ENCODE measurements at regions not wholly inside any gene's neighbourhood (a gene's known extent, or its start where the extent isn't known, plus 50 kb on each side); places are given as distances from the start of the nearest gene placed in this dataset.
A peak's percentile ranks its signal among the peaks of the same experiment; 100 is the strongest.

DNA sequence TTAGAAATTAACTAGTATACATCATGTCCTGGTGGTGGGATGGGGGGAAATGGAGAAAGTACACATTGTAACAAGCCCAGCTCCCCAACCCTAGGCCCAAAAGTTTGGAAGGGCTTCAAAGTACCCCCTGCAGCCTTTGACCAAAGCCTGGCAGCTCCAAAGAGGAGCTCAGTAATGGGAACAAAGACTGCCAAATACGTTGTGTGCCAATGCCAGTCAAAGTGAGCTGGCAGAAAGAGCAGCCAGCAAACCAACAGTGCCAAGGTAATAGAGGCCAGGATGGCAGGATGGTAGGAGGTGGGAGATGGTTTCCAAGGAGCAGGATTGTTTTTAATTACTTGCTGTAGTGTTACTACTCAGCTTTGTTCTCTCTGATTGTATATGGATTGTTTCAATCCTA lies 248.3 kb downstream of the COX7C start:
- H3K4me1 ChIP-seq (replicated peaks): no peaks in the 10 kb centered on the region
- H3K27me3 ChIP-seq (replicated peaks): peaks cover 13% of the 10 kb centered on the region; the same call in 1 of the 2 replicates
- no peak overlapping the region for H3K4me3 ChIP-seq
- no peak overlapping the region for H3K27ac ChIP-seq
- no peak for DNase-seq (ENCODE audit: low read depth in 1 of 2, low spot score in 2 of 2)
- no peaks in the 10 kb centered on the region for H3K9me3 ChIP-seq (replicated peaks)
- H3K36me3 ChIP-seq: no peaks in the 10 kb centered on the region

DNA sequence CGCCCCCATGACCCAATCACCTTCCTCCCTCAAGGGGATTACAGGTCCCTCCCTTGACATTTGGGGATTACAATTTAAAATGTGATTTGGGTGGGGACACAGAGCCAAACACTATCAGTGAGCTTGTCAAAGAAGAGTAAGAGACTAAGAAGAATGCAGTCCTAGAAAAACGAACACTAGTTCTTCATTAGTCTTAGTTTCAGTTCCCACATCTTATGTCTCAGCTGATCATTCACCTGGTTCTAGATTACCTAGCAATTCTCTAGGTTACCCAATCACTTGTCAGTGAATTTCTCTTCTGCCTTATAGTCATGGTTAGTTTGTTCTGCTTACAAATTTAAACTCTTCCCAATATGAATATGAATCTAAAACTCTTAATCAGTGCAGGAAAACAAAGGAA lies 251.5 kb downstream of the COX7C start:
- no peaks in the 10 kb centered on the region for H3K4me1 ChIP-seq (replicated peaks)
- DNase-seq (ENCODE audit: low read depth in 1 of 2, low spot score in 2 of 2): no peak
- no peak overlapping the region for H3K27ac ChIP-seq
- H3K27me3 ChIP-seq (replicated peaks): peaks cover 8% of the 10 kb centered on the region
- no peaks in the 10 kb centered on the region for H3K36me3 ChIP-seq
- H3K9me3 ChIP-seq (replicated peaks): no peaks in the 10 kb centered on the region
- no peak overlapping the region for H3K4me3 ChIP-seq

DNA sequence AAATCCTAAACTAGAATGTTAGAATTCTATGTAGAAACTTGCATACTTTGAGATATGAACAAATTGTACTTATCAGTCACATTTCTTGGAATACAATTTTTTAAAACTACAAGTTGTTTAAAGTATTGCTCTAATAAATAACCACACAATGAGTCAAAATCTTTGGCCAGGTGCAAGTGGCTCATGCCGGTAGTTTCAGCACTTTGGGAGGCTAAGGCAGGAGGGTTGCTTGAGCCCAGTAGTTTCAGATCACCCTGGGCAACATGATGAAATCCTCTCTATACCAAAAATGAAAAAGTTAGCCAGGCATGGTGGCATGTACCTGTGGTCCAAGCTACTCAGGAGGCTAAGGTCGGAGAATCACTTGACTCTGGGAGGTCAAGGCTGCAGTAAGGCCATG lies 257.8 kb downstream of the COX7C start:
- Histone ChIP-seq H3K4me1 (replicated peaks) (peaks cover 3% of the 10 kb centered on the region; the same call in 1 of the 2 replicates), H3K27ac (no peak overlapping the region), H3K36me3 (no peaks in the 10 kb centered on the region), H3K9me3 (replicated peaks) (no peaks in the 10 kb centered on the region), H3K27me3 (replicated peaks) (peaks cover 9% of the 10 kb centered on the region), H3K4me3 (no peak overlapping the region)
- DNase-seq (ENCODE audit: low read depth in 1 of 2, low spot score in 2 of 2): no peak

DNA sequence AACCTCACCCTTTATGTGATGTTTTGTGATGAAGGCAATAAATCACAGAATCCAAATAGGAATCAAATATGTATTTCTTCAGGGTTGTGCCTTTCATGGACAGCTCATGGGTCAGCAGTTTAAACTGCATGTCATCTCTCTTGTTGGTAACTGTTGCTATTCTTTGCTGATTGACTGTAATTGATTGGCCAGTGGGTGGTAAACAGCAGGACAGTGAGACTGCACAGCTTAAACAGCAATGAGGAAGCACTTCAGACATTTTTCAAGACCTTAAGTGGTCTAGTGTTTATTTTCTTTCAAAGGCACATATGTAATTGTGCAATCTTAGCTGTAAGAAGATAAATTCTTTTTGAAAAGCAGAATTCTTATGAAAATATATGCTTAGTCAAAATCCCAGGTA lies 260.5 kb downstream of the COX7C start:
- H3K4me3 ChIP-seq: no peak overlapping the region
- DNase-seq (ENCODE audit: low read depth in 1 of 2, low spot score in 2 of 2): peak in 1 of 2 experiments; percentile 14
- peaks cover 9% of the 10 kb centered on the region for H3K27me3 ChIP-seq (replicated peaks)
- no peaks in the 10 kb centered on the region for H3K9me3 ChIP-seq (replicated peaks)
- no peaks in the 10 kb centered on the region for H3K36me3 ChIP-seq
- H3K4me1 ChIP-seq (replicated peaks): peaks cover 3% of the 10 kb centered on the region; the same call in 1 of the 2 replicates
- no peak overlapping the region for H3K27ac ChIP-seq

DNA sequence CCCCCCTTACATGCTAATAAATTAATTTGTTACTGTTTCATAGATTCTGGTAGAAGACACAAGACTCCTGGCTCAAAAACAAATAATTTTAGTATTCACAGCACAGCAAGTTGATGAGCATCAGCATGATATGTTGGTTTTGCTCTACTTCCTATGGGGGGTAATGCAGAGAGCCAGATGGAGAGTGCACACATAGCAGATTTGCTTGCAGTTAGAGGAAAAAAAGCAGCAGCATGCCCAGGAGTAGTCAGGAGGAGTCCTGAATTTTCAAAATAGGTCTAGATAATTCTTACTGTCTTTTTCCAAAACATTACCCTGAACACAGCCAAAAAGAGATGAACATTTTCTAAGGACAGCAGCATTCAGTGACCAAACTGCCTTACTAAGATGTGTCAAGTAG lies 261.3 kb downstream of the COX7C start:
- H3K9me3 ChIP-seq (replicated peaks): no peaks in the 10 kb centered on the region
- H3K4me3 ChIP-seq: no peak overlapping the region
- no peak for DNase-seq (ENCODE audit: low read depth in 1 of 2, low spot score in 2 of 2)
- peaks cover 5% of the 10 kb centered on the region for H3K27me3 ChIP-seq (replicated peaks)
- H3K36me3 ChIP-seq: no peaks in the 10 kb centered on the region
- peaks cover 3% of the 10 kb centered on the region; the same call in 1 of the 2 replicates for H3K4me1 ChIP-seq (replicated peaks)
- H3K27ac ChIP-seq: no peak overlapping the region

DNA sequence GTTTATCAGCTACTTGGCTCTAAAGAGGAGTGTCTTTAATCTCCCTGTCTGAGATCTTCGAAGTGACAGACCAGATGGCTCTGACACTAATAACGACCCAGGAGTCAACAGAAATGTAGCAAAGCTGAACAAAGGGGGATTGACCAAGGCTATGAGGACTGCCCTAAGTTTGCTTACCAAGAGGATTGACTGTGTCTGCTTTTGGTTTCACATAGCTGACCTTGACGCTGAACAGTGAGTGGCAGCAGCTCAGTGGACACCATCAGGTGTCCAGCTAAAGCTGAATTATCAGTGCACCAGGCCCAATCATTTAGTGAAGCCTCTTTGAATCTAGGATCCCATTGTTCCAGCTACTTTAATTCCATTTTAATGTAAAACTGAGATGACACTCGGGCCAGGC lies 262.6 kb downstream of the COX7C start:
- no peak for DNase-seq (ENCODE audit: low read depth in 1 of 2, low spot score in 2 of 2)
- no peak overlapping the region for H3K4me3 ChIP-seq
- H3K27me3 ChIP-seq (replicated peaks): no peaks in the 10 kb centered on the region
- peaks cover 3% of the 10 kb centered on the region; the same call in 1 of the 2 replicates for H3K4me1 ChIP-seq (replicated peaks)
- no peak overlapping the region for H3K27ac ChIP-seq
- H3K36me3 ChIP-seq: no peaks in the 10 kb centered on the region
- no peaks in the 10 kb centered on the region for H3K9me3 ChIP-seq (replicated peaks)

DNA sequence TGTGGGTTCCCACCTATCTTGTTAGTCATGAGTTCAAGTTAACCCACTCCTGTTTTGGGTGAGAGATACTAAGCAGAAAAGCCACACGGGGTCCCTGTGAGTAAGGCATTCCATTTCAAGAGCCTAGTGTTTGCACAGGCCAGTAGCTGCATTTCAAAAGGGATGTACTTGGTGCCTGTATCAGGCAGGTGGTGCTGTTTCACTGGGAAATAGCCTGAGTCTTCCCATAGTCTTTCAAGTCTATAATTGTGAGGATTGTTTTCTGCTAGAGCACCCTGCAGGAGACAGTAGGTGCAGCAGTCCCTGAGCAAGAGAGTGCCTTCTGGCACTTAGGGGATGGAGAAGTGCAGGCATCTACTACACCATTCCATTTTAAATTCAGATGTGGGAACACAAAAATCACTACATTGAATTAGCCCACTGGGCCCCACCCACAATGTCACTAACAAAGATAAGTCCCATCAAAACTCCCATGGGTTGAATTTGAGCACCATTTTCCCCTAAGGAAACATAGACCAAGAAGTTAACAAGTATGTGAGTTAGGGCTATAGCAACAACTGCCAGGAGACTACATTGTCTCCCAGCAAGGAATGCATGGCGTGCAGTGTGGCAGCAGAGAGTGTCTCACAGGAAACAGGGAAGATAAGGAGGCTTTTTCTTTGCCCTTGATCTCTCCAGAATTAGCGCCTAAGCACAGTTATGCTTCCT lies 263.2 kb downstream of the COX7C start:
- H3K9me3 ChIP-seq (replicated peaks): no peaks in the 10 kb centered on the region
- H3K27me3 ChIP-seq (replicated peaks): no peaks in the 10 kb centered on the region
- H3K4me1 ChIP-seq (replicated peaks): peaks cover 3% of the 10 kb centered on the region; the same call in 1 of the 2 replicates
- no peaks in the 10 kb centered on the region for H3K36me3 ChIP-seq
- DNase-seq (ENCODE audit: low read depth in 1 of 2, low spot score in 2 of 2): peak; percentile 70 to 71
- no peak overlapping the region for H3K4me3 ChIP-seq
- H3K27ac ChIP-seq: no peak overlapping the region

DNA sequence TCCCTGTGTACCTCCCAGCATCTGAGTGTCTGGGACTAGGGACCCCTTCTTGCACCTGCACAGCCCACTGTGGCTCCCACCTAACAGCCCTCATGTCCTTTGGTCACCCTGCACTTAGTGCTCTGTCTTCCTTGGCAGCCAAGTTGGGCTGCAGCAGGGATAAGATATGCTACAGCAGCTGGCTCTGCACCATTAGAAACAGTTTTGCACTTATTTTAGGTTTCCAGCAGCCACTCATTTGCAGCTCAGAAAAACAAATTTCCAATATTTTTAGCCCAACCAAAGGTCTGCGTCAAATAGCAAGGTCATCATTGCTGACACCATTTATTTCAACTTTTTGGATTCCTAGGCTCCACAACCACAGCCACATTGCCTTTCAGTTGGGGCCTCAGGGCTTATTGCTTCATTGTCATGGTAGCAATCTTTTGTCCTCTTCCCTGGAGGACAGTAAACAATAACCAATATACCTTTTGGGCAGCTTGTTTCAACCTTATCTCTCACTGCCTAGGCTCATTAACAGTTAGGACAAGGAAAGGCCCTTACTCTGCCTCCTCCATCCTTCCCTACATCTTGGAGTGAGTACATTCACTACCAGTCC lies 263.9 kb downstream of the COX7C start:
- Histone ChIP-seq H3K4me1 (replicated peaks) (peaks cover 3% of the 10 kb centered on the region; the same call in 1 of the 2 replicates), H3K36me3 (no peaks in the 10 kb centered on the region), H3K27ac (no peak overlapping the region), H3K4me3 (no peak overlapping the region), H3K9me3 (replicated peaks) (no peaks in the 10 kb centered on the region), H3K27me3 (replicated peaks) (no peaks in the 10 kb centered on the region)
- no peak for DNase-seq (ENCODE audit: low read depth in 1 of 2, low spot score in 2 of 2)

DNA sequence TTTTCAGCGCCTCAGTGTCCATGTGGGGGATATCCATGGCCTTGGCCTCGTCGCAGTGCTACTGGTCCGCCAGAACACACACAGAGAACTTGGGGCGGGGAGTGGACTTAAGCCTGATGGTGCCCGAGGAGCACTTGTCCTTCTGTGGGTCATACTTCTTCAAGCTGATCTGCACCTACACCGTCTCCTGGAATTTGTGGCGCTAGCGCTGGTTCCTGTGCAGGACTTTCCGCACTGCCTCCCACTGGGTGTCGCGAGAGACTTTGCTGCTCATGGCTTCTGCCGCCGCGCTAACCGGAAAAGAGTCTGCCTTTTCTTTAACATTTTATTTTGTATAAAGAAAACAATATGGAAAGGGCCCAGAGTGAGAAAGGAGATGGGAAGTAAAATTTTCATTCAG lies 266.9 kb downstream of the COX7C start:
- Histone ChIP-seq H3K9me3 (replicated peaks) (no peaks in the 10 kb centered on the region), H3K27me3 (replicated peaks) (no peaks in the 10 kb centered on the region), H3K4me1 (replicated peaks) (no peaks in the 10 kb centered on the region), H3K4me3 (no peak overlapping the region), H3K27ac (no peak overlapping the region), H3K36me3 (no peaks in the 10 kb centered on the region)
- no peak for DNase-seq (ENCODE audit: low read depth in 1 of 2, low spot score in 2 of 2)

DNA sequence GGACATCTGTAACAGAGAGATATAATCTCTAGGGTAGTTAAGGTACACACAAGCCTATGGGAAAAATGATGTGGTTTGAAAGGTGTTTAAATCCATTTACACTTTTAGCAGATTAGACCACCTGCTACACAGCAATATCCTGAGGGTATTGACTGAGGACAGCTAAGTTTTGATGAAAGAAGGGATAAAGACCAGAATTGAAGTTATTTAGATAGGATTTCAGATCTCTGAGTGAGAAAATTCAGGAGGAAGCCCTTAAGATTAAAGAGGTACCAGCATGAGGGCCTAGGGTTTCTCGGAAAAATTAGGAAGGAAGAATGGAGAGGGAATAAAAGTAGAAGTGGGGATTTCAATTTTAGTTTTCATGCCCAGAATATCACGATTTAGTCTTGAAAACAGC lies 267.3 kb downstream of the COX7C start:
- Histone ChIP-seq H3K27ac (no peak overlapping the region), H3K36me3 (no peaks in the 10 kb centered on the region), H3K27me3 (replicated peaks) (no peaks in the 10 kb centered on the region), H3K4me3 (no peak overlapping the region), H3K9me3 (replicated peaks) (no peaks in the 10 kb centered on the region), H3K4me1 (replicated peaks) (no peaks in the 10 kb centered on the region)
- DNase-seq (ENCODE audit: low read depth in 1 of 2, low spot score in 2 of 2): no peak

DNA sequence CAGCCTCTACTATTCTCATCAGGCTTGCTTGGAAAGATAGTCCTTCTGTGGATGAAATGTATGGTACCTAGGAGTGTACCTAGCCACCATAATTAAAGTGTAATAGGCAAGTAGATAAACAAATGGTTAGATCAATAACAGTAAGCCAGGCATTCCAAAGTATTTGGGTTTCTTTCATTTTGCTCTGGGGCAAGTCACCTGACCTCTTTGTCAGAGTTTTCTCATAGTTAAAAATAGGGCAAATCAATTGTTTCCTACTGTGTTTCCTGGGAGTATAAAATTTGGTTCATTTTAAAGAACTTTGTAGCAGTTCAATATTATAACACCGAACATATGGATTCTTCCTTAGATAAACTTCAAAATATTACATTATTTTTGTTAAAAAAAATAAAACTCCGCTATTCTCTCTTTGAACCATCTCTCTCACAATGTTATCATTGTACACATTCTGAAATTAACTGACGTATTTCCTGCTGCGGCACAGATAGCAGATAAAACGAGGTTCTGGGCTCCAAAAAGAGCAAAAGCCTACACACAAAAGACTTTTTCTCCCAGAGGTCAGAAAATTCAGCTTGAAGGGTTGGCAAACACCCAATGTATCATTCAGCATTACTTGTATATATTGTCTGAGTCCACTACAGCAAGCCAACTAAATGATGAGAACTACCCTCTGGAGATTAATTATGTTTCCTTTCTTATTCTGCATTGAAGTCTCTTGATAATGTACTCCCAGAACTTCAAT lies 267.9 kb downstream of the COX7C start:
- no peaks in the 10 kb centered on the region for H3K4me1 ChIP-seq (replicated peaks)
- H3K9me3 ChIP-seq (replicated peaks): no peaks in the 10 kb centered on the region
- H3K36me3 ChIP-seq: no peaks in the 10 kb centered on the region
- no peak for DNase-seq (ENCODE audit: low read depth in 1 of 2, low spot score in 2 of 2)
- H3K4me3 ChIP-seq: no peak overlapping the region
- H3K27ac ChIP-seq: no peak overlapping the region
- H3K27me3 ChIP-seq (replicated peaks): no peaks in the 10 kb centered on the region

DNA sequence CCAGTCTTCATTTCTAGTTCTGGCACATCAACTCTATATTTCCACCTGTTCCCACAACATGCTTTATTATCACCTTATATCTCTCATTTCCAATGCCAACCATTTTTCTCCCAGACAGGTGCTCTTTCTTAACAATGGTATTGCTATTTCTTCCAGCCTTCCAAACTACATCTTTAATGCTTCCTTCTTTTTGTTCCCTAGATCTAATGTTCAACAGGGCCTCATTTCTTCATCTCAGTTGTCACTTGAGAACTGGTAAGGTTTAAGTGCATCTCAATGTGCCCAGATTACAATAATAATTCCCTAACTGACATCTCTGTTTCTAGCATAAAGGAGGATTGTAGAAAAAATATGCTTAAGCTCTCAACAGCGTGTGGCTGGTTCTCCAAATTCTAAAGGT lies 272.6 kb downstream of the COX7C start:
- no peaks in the 10 kb centered on the region for H3K9me3 ChIP-seq (replicated peaks)
- no peak for DNase-seq (ENCODE audit: low read depth in 1 of 2, low spot score in 2 of 2)
- no peak overlapping the region for H3K4me3 ChIP-seq
- no peaks in the 10 kb centered on the region for H3K27me3 ChIP-seq (replicated peaks)
- H3K4me1 ChIP-seq (replicated peaks): no peaks in the 10 kb centered on the region
- H3K36me3 ChIP-seq: no peaks in the 10 kb centered on the region
- H3K27ac ChIP-seq: no peak overlapping the region

DNA sequence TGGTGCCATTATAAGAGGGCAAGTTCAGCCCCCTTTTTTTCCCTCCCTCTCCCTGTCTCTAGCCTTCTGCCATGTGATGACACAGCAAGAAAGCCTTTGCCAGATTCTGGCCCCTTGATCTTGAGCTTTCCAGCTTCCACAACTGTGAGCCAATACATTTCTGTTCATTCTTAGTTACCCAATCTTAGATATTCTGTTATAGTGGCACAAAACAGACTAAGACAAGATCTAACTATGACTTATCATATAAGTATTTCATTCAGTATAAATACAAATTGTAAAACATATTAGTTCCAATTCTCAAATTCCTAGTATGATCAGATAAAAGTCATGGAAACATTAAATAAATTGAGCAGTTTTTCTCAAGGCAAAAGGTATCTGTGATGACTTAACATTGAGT lies 276.3 kb downstream of the COX7C start:
- Histone ChIP-seq H3K9me3 (replicated peaks) (no peaks in the 10 kb centered on the region), H3K27ac (no peak overlapping the region), H3K27me3 (replicated peaks) (no peaks in the 10 kb centered on the region), H3K36me3 (no peaks in the 10 kb centered on the region), H3K4me3 (no peak overlapping the region), H3K4me1 (replicated peaks) (no peaks in the 10 kb centered on the region)
- DNase-seq (ENCODE audit: low read depth in 1 of 2, low spot score in 2 of 2): no peak

DNA sequence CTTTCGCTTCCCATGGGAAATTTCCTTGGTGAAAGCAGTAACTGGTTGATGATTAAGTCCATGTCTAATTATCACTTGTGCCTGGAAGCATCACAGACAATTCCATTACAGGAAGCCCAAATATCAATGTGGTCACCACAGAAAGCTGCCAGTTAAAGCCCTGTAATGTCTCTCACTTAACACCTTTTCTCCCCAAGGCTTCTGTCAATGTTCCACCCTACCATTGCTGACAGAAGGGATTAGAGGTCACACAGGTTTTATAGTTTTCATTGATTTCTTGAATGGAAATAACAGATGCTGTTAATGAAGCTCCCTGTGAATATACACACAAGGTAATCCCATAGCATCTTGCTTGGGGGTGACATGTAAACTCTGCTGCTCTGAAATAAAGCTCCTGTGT lies 279.2 kb downstream of the COX7C start:
- H3K4me3 ChIP-seq: no peak overlapping the region
- H3K27ac ChIP-seq: no peak overlapping the region
- H3K4me1 ChIP-seq (replicated peaks): no peaks in the 10 kb centered on the region
- no peaks in the 10 kb centered on the region for H3K27me3 ChIP-seq (replicated peaks)
- H3K9me3 ChIP-seq (replicated peaks): no peaks in the 10 kb centered on the region
- H3K36me3 ChIP-seq: no peaks in the 10 kb centered on the region
- DNase-seq (ENCODE audit: low read depth in 1 of 2, low spot score in 2 of 2): no peak

Measured in SJSA1 (cell line).